ENCODE measurements at regions not wholly inside any gene's neighbourhood (a gene's known extent, or its start where the extent isn't known, plus 50 kb on each side); places are given as distances from the start of the nearest gene placed in this dataset.

GRCh38 chr1:148347781-148348180, 135.3 kb downstream of the PPIAL4G start:
- Histone ChIP-seq H2AFZ (replicated peaks; ENCODE audit: low read length, poor library complexity) (no peak overlapping the region), H3K23ac (ENCODE audit: low read depth, low read length) (no peak overlapping the region), H3K4ac (ENCODE audit: low read depth, low read length) (no peak overlapping the region), H3K79me1 (ENCODE audit: low read depth in 1 of 2, low read length in 2 of 2) (no peaks in the 10 kb centered on the region), H3K14ac (replicated peaks; ENCODE audit: low read depth, low read length) (no peak overlapping the region), H3K18ac (ENCODE audit: low read depth, low read length) (no peak overlapping the region), H3K9me1 (ENCODE audit: insufficient read depth, low read length) (no peaks in the 10 kb centered on the region), H4K91ac (ENCODE audit: insufficient read depth, low read depth, low read length) (no peak overlapping the region), H3K9me3 (ENCODE audit: control insufficient read depth, insufficient read depth, low read length) (peaks cover 3% of the 10 kb centered on the region; the same call in 1 of the 2 replicates), H2AK9ac (replicated peaks; ENCODE audit: low read depth, low read length, poor library complexity) (no peak overlapping the region), H3K27me3 (ENCODE audit: control insufficient read depth, insufficient read depth, low read length) (peaks cover 32% of the 10 kb centered on the region), H2BK15ac (ENCODE audit: low read depth, low read length) (no peak overlapping the region), H4K5ac (ENCODE audit: low read depth, low read length) (no peak overlapping the region), H2BK120ac (ENCODE audit: low read depth, low read length) (no peak overlapping the region), H3K9ac (ENCODE audit: low read depth, low read length) (no peak overlapping the region), H2AK5ac (ENCODE audit: low read depth, low read length) (no peak overlapping the region), H3K27ac (ENCODE audit: insufficient read depth, low read length) (no peak overlapping the region), H3K4me3 (ENCODE audit: insufficient read depth, low read depth, low read length) (no peak overlapping the region), H3K4me2 (ENCODE audit: low read depth, low read length) (no peak overlapping the region), H3K4me1 (ENCODE audit: control insufficient read depth, insufficient read depth, low read length) (no peaks in the 10 kb centered on the region; the same call in 1 of the 2 replicates), H2BK5ac (ENCODE audit: low read depth, low read length, poor library complexity, severe bottlenecking) (no peak overlapping the region), H3K36me3 (ENCODE audit: control insufficient read depth, insufficient read depth, low read length) (no peaks in the 10 kb centered on the region), H3K56ac (ENCODE audit: extremely low read depth, insufficient read depth, low read length) (no peak overlapping the region), H4K8ac (ENCODE audit: low read depth in 2 of 2, low read length in 2 of 2) (no peak overlapping the region), H4K20me1 (ENCODE audit: insufficient read depth, low read length) (no peaks in the 10 kb centered on the region), H2BK20ac (ENCODE audit: low read depth, low read length) (no peak overlapping the region)
- POLR2A ChIA-PET (ENCODE audit: unreplicated experiment): no interaction called here
- CTCF ChIA-PET: no interaction called here
- in situ Hi-C loops (cut with MboI; ENCODE audit: low sequenced_read_pairs): no loop called here
- no TSS peak for BruUV-seq (replicated peaks)
- dilution Hi-C loops (cut with HindIII; ENCODE audit: low sequenced_read_pairs, unreplicated experiment): no loop called here
- no peak for DNase-seq
- intact Hi-C loops (cut with micrococcal nuclease): loop anchor here (2.0 kb wide), 1 partner anchor 35 kb away; no protein-coding TSS in a partner anchor
- TF ChIP-seq SMC3 (IDR thresholded peaks at IDR 0.05; ENCODE audit: low read depth, low read length) (no peak), FOS (IDR thresholded peaks at IDR 0.05; ENCODE audit: low read depth, low read length) (no peak), RFX5 (IDR thresholded peaks at IDR 0.05; ENCODE audit: low read depth, low read length) (no peak), BHLHE40 (IDR thresholded peaks at IDR 0.05; ENCODE audit: low read depth, low read length) (no peak), MAZ (IDR thresholded peaks at IDR 0.05; ENCODE audit: borderline replicate concordance, low read depth, low read length) (no peak), MAFK (IDR thresholded peaks at IDR 0.05; ENCODE audit: low read depth, low read length) (no peak), CEBPB (IDR thresholded peaks at IDR 0.05; ENCODE audit: low read depth, low read length) (no peak), CHD1 (IDR thresholded peaks at IDR 0.05; ENCODE audit: low read depth, low read length) (no peak), USF2 (IDR thresholded peaks at IDR 0.05; ENCODE audit: low read depth, low read length) (no peak)
- TF ChIP-seq, protein P1, sequence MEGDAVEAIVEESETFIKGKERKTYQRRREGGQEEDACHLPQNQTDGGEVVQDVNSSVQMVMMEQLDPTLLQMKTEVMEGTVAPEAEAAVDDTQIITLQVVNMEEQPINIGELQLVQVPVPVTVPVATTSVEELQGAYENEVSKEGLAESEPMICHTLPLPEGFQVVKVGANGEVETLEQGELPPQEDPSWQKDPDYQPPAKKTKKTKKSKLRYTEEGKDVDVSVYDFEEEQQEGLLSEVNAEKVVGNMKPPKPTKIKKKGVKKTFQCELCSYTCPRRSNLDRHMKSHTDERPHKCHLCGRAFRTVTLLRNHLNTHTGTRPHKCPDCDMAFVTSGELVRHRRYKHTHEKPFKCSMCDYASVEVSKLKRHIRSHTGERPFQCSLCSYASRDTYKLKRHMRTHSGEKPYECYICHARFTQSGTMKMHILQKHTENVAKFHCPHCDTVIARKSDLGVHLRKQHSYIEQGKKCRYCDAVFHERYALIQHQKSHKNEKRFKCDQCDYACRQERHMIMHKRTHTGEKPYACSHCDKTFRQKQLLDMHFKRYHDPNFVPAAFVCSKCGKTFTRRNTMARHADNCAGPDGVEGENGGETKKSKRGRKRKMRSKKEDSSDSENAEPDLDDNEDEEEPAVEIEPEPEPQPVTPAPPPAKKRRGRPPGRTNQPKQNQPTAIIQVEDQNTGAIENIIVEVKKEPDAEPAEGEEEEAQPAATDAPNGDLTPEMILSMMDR (conservative IDR thresholded peaks at IDR 0.05; ENCODE audit: low read depth, low read length): no peak
- ATAC-seq (ENCODE audit: low read depth): no peak

All from IMR-90 (cell line).